Calu3 (cell line): ENCODE measurements at regions not wholly inside any gene's neighbourhood (a gene's known extent, or its start where the extent isn't known, plus 50 kb on each side); places are given as distances from the start of the nearest gene placed in this dataset.

ENCODE experiments used
- BruUV-seq: library from RNA; stranded (reverse); fragments of 400-500 nt; replicated peaks from 2 replicates; lab custom pipeline; 2021; lab: Mats Ljungman, UMichigan
- CTCF ChIA-PET: fragments of 300-600 bp; sonication (Branson Sonifier 250); formaldehyde crosslinking; loops from one replicate; lab custom pipeline; 2022; ENCODE audit warnings: antibody characterized with exemption; lab: Charles Lee
- DNase-seq: peaks from one replicate; pipeline ENCODE4 v3.0.0; 2022
- H3K27ac Mint-ChIP-seq: one replicate; pipeline ENCODE4 v1.8.0; 2022; ENCODE audit warnings: mixed read lengths; ENCODE audit not compliant: unreplicated experiment
- H3K27me3 Mint-ChIP-seq: one replicate; pipeline ENCODE4 v1.8.0; 2022; ENCODE audit warnings: mixed read lengths; ENCODE audit not compliant: unreplicated experiment
- H3K36me3 Mint-ChIP-seq: one replicate; pipeline ENCODE4 v1.8.0; 2022; ENCODE audit warnings: mild to moderate bottlenecking, moderate library complexity, mixed read lengths; ENCODE audit not compliant: insufficient read depth, unreplicated experiment
- H3K4me1 Mint-ChIP-seq: one replicate; pipeline ENCODE4 v1.8.0; 2022; ENCODE audit warnings: mild to moderate bottlenecking, low read depth, mixed read lengths; ENCODE audit not compliant: unreplicated experiment
- H3K4me3 Mint-ChIP-seq: one replicate; pipeline ENCODE4 v1.8.0; 2022; ENCODE audit warnings: mild to moderate bottlenecking, low read depth, moderate library complexity, mixed read lengths; ENCODE audit not compliant: unreplicated experiment
- H3K9me3 Mint-ChIP-seq: one replicate; pipeline ENCODE4 v1.8.0; 2022; ENCODE audit warnings: low read depth, mixed read lengths; ENCODE audit not compliant: unreplicated experiment
- intact Hi-C: fragments of 100-400 bp; cut with micrococcal nuclease; formaldehyde crosslinking; loops from one replicate; pipeline ENCODE4 v1.10.0; 2022; ENCODE audit not compliant: unreplicated experiment
- TF ChIP-seq, protein P1 (sequence below): fragments of 200-600 bp; IDR thresholded peaks from one replicate; pipeline ENCODE4 v1.8.0; 2022; ENCODE audit warnings: antibody characterized with exemption; ENCODE audit not compliant: unreplicated experiment

GRCh38 chr11:128394431-128395089, 192.8 kb downstream of the ETS1 start:
- CTCF ChIA-PET: no interaction called here
- no peak for DNase-seq
- no peaks in the 10 kb centered on the region for H3K27me3 Mint-ChIP-seq
- no peak overlapping the region for H3K4me3 Mint-ChIP-seq
- H3K27ac Mint-ChIP-seq: no peak overlapping the region
- H3K36me3 Mint-ChIP-seq: no peaks in the 10 kb centered on the region
- TF ChIP-seq, protein P1, sequence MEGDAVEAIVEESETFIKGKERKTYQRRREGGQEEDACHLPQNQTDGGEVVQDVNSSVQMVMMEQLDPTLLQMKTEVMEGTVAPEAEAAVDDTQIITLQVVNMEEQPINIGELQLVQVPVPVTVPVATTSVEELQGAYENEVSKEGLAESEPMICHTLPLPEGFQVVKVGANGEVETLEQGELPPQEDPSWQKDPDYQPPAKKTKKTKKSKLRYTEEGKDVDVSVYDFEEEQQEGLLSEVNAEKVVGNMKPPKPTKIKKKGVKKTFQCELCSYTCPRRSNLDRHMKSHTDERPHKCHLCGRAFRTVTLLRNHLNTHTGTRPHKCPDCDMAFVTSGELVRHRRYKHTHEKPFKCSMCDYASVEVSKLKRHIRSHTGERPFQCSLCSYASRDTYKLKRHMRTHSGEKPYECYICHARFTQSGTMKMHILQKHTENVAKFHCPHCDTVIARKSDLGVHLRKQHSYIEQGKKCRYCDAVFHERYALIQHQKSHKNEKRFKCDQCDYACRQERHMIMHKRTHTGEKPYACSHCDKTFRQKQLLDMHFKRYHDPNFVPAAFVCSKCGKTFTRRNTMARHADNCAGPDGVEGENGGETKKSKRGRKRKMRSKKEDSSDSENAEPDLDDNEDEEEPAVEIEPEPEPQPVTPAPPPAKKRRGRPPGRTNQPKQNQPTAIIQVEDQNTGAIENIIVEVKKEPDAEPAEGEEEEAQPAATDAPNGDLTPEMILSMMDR: no peak
- BruUV-seq: no TSS peak
- no peaks in the 10 kb centered on the region for H3K9me3 Mint-ChIP-seq
- intact Hi-C loops: no loop called here
- H3K4me1 Mint-ChIP-seq: no peaks in the 10 kb centered on the region

DNA sequence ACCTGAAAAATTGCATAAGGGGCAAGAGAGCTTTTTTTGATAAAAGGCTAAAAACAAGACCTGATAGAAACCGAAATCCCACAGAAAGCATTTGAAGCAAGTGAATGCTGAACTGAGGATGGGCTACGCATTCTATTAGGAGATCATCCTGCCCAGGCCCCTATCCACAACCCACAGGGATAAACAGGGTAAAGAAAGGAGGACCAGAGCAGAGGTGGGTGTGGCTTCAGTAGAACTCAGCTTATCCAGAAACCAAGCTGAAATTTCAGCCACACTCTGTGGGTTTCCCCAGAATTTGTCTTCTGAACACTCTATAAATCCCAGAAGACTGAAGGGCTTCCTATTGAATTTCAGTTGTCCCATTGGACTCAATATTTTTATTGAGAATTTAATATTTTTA, 195.1 kb downstream of the ETS1 start:
- no peak overlapping the region for H3K4me3 Mint-ChIP-seq
- no peak overlapping the region for H3K27ac Mint-ChIP-seq
- no peak for DNase-seq
- CTCF ChIA-PET: no interaction called here
- H3K4me1 Mint-ChIP-seq: no peaks in the 10 kb centered on the region
- TF ChIP-seq, protein P1: no peak
- H3K9me3 Mint-ChIP-seq: no peaks in the 10 kb centered on the region
- H3K36me3 Mint-ChIP-seq: no peaks in the 10 kb centered on the region
- no TSS peak for BruUV-seq
- H3K27me3 Mint-ChIP-seq: no peaks in the 10 kb centered on the region
- intact Hi-C loops: no loop called here

DNA sequence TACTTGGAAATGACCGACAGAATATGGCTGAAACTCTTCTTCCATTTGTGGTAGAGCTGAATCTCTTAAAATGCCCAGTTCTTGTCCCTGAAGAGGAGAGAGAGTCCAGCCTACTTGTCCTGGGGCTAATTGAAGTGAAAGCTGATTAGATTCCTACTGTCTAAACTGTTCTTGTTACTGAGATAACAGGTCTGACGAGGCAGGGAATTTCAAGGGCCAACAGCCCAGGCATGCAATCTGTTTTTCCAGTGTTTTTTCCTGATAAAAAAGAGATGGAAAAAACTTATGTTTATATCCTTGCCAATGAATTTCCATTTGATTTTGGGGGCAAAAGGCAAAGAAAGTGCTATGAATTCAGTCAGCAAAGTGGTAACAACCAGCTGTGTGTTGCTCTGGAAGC, 195.5 kb downstream of the ETS1 start:
- H3K36me3 Mint-ChIP-seq: no peaks in the 10 kb centered on the region
- CTCF ChIA-PET: no interaction called here
- no peaks in the 10 kb centered on the region for H3K4me1 Mint-ChIP-seq
- TF ChIP-seq, protein P1: no peak
- no peak overlapping the region for H3K4me3 Mint-ChIP-seq
- no peaks in the 10 kb centered on the region for H3K27me3 Mint-ChIP-seq
- intact Hi-C loops: no loop called here
- BruUV-seq: no TSS peak
- no peak for DNase-seq
- no peak overlapping the region for H3K27ac Mint-ChIP-seq
- no peaks in the 10 kb centered on the region for H3K9me3 Mint-ChIP-seq

DNA sequence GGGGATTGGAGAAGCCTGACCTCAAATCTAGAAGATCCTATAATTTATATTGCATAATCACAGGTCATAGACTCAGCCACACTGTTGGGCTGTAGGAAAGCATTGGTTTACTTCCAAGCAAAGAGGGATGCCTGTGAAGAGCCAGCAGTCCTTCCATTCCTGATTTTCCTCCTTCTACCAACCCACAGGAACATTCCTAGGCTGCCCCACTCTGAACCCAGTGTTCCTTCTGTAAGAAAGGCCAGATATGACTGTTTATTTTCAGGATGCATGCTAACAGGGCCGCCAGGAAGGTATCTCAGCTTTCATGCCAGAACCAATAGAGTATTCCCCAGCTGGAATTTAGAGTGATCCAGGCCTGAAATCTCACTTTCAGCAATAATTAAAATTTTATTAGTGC, 197.1 kb downstream of the ETS1 start:
- no peaks in the 10 kb centered on the region for H3K4me1 Mint-ChIP-seq
- H3K36me3 Mint-ChIP-seq: no peaks in the 10 kb centered on the region
- intact Hi-C loops: no loop called here
- H3K9me3 Mint-ChIP-seq: no peaks in the 10 kb centered on the region
- CTCF ChIA-PET: no interaction called here
- DNase-seq: no peak
- BruUV-seq: no TSS peak
- no peak overlapping the region for H3K27ac Mint-ChIP-seq
- no peaks in the 10 kb centered on the region for H3K27me3 Mint-ChIP-seq
- TF ChIP-seq, protein P1: no peak
- no peak overlapping the region for H3K4me3 Mint-ChIP-seq
